HFFc6 (cell line): ENCODE measurements at regions not wholly inside any gene's neighbourhood (a gene's known extent, or its start where the extent isn't known, plus 50 kb on each side); places are given as distances from the start of the nearest gene placed in this dataset.

Experiments used
- DNase-seq: peaks from one replicate; pipeline ENCODE4 v3.0.0-alpha.2; 2018
- H3K27ac Mint-ChIP-seq: 2 replicates; pipeline ENCODE4 v1.8.0; 2020; ENCODE audit warnings: mild to moderate bottlenecking, mixed read lengths
- H3K27me3 Mint-ChIP-seq: 2 replicates; pipeline ENCODE4 v1.8.0; 2021; ENCODE audit warnings: mild to moderate bottlenecking, moderate library complexity, mixed read lengths; ENCODE audit not compliant: insufficient read depth
- H3K36me3 Mint-ChIP-seq: 2 replicates; pipeline ENCODE4 v1.8.0; 2021; ENCODE audit warnings: low read depth, mixed read lengths
- H3K4me1 Mint-ChIP-seq: 2 replicates; pipeline ENCODE4 v1.8.0; 2020; ENCODE audit warnings: low read depth, mixed read lengths
- H3K4me3 Mint-ChIP-seq: 2 replicates; pipeline ENCODE4 v1.8.0; 2020; ENCODE audit warnings: mild to moderate bottlenecking, moderate library complexity, mixed read lengths
- H3K9me3 Mint-ChIP-seq: 2 replicates; pipeline ENCODE4 v1.8.0; 2020; ENCODE audit warnings: mild to moderate bottlenecking, mixed read lengths
- TF ChIP-seq, protein P1 (sequence below): fragments of 200-600 bp; sonication (generic); IDR thresholded peaks from 2 replicates; pipeline ENCODE4 v1.5.0; 2021; ENCODE audit warnings: antibody characterized with exemption, mild to moderate bottlenecking

DNA sequence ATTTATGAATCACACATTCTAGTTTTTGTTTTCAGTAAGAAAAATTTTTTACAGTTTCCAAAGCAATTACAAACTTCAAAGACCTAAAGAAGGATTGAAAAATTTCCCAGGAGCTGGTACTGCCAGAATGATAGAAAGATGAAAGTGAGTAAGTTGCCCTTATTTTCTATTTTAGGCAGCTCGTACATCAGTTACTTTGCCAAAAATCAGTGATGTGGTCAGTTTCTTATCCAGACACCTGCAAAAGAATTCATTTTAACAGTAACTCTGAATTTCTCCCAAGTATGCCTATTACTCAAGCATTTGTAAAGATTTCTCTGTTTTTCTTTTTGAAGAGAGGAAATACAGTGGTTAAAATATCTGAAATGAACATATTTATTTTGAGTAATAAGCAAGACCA, 976.3 kb upstream of the RAG2 start:
- H3K4me1 Mint-ChIP-seq, result no peaks in the 10 kb centered on the region
- H3K4me3 Mint-ChIP-seq, result no peak overlapping the region
- TF ChIP-seq, protein P1, sequence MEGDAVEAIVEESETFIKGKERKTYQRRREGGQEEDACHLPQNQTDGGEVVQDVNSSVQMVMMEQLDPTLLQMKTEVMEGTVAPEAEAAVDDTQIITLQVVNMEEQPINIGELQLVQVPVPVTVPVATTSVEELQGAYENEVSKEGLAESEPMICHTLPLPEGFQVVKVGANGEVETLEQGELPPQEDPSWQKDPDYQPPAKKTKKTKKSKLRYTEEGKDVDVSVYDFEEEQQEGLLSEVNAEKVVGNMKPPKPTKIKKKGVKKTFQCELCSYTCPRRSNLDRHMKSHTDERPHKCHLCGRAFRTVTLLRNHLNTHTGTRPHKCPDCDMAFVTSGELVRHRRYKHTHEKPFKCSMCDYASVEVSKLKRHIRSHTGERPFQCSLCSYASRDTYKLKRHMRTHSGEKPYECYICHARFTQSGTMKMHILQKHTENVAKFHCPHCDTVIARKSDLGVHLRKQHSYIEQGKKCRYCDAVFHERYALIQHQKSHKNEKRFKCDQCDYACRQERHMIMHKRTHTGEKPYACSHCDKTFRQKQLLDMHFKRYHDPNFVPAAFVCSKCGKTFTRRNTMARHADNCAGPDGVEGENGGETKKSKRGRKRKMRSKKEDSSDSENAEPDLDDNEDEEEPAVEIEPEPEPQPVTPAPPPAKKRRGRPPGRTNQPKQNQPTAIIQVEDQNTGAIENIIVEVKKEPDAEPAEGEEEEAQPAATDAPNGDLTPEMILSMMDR, result no peak
- H3K27me3 Mint-ChIP-seq, result no peaks in the 10 kb centered on the region
- peaks cover 4% of the 10 kb centered on the region; the same call in 1 of the 2 replicates for H3K9me3 Mint-ChIP-seq
- no peak for DNase-seq
- H3K36me3 Mint-ChIP-seq, result no peaks in the 10 kb centered on the region
- H3K27ac Mint-ChIP-seq, result no peak overlapping the region

DNA sequence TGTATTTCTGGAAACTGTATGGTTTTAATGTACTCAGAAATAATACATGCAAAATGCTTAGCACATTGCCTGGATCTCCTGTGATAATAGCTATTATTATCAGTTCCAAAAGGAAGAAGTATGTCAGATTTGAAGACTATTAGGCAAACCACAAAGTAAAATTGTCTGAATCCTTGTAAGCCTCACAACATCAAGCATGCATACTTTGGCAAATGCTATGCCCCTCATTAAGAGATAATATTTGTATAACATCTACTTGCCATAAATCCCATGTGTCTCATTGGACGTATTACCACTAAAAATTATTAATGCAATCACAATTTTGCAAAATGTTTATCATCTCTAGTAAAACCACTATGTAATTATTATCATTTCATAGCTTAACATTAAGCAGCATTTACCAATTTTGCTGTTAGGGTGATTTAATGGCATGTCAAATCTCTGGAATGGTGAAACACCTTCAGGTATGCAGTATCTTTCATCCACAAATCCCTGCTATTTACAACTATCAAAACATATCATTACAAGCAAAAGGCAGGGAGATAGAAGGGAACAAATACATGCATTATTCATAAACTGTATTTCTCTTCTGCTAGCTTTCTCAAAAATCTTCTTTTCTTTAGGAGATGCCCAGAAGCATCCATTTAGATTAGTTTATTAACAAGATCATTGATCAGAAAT, 974.6 kb upstream of the RAG2 start:
- Mint-ChIP-seq H3K4me1 (no peaks in the 10 kb centered on the region), H3K4me3 (no peak overlapping the region)
- DNase-seq, result no peak

DNA sequence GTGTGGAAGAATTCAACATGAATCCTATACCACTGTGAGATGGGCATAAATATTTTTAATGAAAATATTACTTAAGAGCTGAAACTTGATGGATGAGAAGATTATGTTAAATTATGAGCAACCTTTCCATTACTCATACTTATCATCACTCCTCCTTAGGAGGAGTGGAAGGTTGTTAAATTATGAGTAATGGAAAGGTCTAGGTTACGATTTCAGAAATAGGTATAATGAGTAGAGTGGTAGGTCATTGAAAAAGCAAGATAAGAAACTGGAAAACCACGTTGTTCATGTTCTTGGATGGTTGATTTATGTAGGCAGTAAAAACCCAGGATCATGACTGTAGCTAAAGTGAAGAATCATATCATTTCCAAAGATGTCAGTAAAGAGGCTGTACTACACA, 973.2 kb upstream of the RAG2 start:
- TF ChIP-seq, protein P1, result no peak
- H3K4me3 Mint-ChIP-seq, result no peak overlapping the region
- H3K9me3 Mint-ChIP-seq, result no peaks in the 10 kb centered on the region
- H3K36me3 Mint-ChIP-seq, result no peaks in the 10 kb centered on the region
- no peak overlapping the region for H3K27ac Mint-ChIP-seq
- DNase-seq, result no peak
- H3K27me3 Mint-ChIP-seq, result no peaks in the 10 kb centered on the region
- H3K4me1 Mint-ChIP-seq, result no peaks in the 10 kb centered on the region

More for the DNA sequence above, 974.6 kb upstream of the RAG2 start:
- H3K36me3 Mint-ChIP-seq, result no peaks in the 10 kb centered on the region
- TF ChIP-seq, protein P1, result no peak
- H3K27me3 Mint-ChIP-seq, result no peaks in the 10 kb centered on the region
- no peak overlapping the region for H3K27ac Mint-ChIP-seq
- H3K9me3 Mint-ChIP-seq, result peaks cover under 1% of the 10 kb centered on the region; the same call in 1 of the 2 replicates

DNA sequence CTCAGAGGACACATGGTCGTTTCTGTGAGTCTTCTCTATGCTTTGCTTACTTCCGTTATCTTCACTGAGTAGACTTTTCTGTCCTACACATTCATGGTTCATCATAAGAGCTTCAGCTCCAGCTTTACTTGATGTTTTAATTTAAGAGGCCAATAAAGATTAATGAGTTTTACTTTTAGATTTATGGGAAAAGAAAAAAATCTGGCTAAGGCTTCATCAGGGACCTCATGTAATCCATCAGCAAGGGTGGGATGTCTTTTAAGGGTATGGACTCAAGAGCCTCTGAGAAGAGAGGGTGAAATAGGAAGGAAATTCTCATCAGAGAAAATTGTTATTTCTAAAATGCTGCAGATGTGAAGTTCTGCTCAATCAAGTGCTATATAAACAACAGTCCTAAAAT, 963.0 kb upstream of the RAG2 start:
- no peaks in the 10 kb centered on the region for H3K9me3 Mint-ChIP-seq
- no peaks in the 10 kb centered on the region for H3K4me1 Mint-ChIP-seq
- no peak overlapping the region for H3K27ac Mint-ChIP-seq
- no peak overlapping the region for H3K4me3 Mint-ChIP-seq
- H3K36me3 Mint-ChIP-seq, result no peaks in the 10 kb centered on the region
- TF ChIP-seq, protein P1, result no peak
- no peaks in the 10 kb centered on the region; the same call in 1 of the 2 replicates for H3K27me3 Mint-ChIP-seq
- no peak for DNase-seq

DNA sequence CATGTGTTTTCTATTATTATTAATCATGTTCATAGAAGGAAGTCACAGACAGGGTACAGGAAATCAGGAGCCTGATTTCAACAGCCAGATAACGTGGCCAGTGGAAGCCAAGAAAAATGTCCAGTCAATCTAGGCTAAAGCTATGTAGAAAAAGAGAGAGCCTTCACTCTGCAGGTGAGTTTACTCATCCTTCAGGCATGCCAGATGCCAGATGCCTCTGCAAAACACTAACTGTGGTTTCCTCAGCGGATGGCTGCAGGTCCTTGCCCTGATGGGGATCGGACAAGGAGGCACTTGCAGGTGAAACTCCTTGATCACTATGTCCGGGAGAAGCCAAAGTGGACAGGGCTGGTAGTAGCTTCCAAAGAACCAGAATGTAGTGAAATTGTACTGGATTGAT, 962.3 kb upstream of the RAG2 start:
- DNase-seq, result no peak

More for the DNA sequence above, 962.3 kb upstream of the RAG2 start:
- no peaks in the 10 kb centered on the region; the same call in 1 of the 2 replicates for H3K27me3 Mint-ChIP-seq
- H3K4me3 Mint-ChIP-seq, result no peak overlapping the region
- no peak overlapping the region for H3K27ac Mint-ChIP-seq
- no peaks in the 10 kb centered on the region for H3K9me3 Mint-ChIP-seq
- H3K4me1 Mint-ChIP-seq, result no peaks in the 10 kb centered on the region
- H3K36me3 Mint-ChIP-seq, result no peaks in the 10 kb centered on the region
- TF ChIP-seq, protein P1, result no peak
